ENCODE measurements at regions not wholly inside any gene's neighbourhood (a gene's known extent, or its start where the extent isn't known, plus 50 kb on each side); places are given as distances from the start of the nearest gene placed in this dataset.

- no peak for DNase-seq
- Histone ChIP-seq H3K36me3 (no peaks in the 10 kb centered on the region), H3K27ac (no peak overlapping the region), H3K4me3 (no peak overlapping the region), H3K4me1 (no peaks in the 10 kb centered on the region), H3K27me3 (no peaks in the 10 kb centered on the region), H3K9me3 (no peaks in the 10 kb centered on the region)
- no peak for TF ChIP-seq POLR2AphosphoS5 (IDR thresholded peaks at IDR 0.05)
- no peak for TF ChIP-seq CTCF (IDR thresholded peaks at IDR 0.05)
- TF ChIP-seq EP300 (IDR thresholded peaks at IDR 0.05; ENCODE audit: low read depth), result no peak
- no peak for TF ChIP-seq POLR2A (IDR thresholded peaks at IDR 0.05)
- intact Hi-C loops (cut with DNase I; ENCODE audit: low total_unique reads), result no loop called here
- in situ Hi-C loops (cut with MboI; ENCODE audit: low pct_ligation_motif_present in 1 of 4, low pct_unique_long_range_greater_than_20kb in 1 of 4, low sequenced_read_pairs in 3 of 4), result no loop called here
- 71 to 84% methylated on average over 2 of the region's 2 CpGs for WGBS, 2 donors (ENCODE audit: low coverage in 1 of 2)
These were observed 1253.1 kb upstream of the MIR17HG start for GRCh38 chr13:90094357-90094756.

GRCh38 chr13:90098577-90098976, 1248.9 kb upstream of the MIR17HG start:
- in situ Hi-C loops (cut with MboI; ENCODE audit: low pct_ligation_motif_present in 1 of 4, low pct_unique_long_range_greater_than_20kb in 1 of 4, low sequenced_read_pairs in 3 of 4) (no loop called here), intact Hi-C loops (cut with DNase I; ENCODE audit: low total_unique reads) (no loop called here)
- Histone ChIP-seq H3K4me3 (no peak overlapping the region), H3K4me1 (no peaks in the 10 kb centered on the region), H3K36me3 (no peaks in the 10 kb centered on the region), H3K27ac (no peak overlapping the region), H3K27me3 (no peaks in the 10 kb centered on the region), H3K9me3 (no peaks in the 10 kb centered on the region)
- TF ChIP-seq EP300 (IDR thresholded peaks at IDR 0.05; ENCODE audit: low read depth) (no peak), POLR2AphosphoS5 (IDR thresholded peaks at IDR 0.05) (no peak), CTCF (IDR thresholded peaks at IDR 0.05) (no peak), POLR2A (IDR thresholded peaks at IDR 0.05) (no peak)
- no peak for DNase-seq
- 80 to 83% methylated on average over 4 of the region's 4 CpGs for WGBS, 2 donors (ENCODE audit: low coverage in 1 of 2)

- Histone ChIP-seq H3K27me3 (no peaks in the 10 kb centered on the region), H3K4me1 (no peaks in the 10 kb centered on the region), H3K9me3 (no peaks in the 10 kb centered on the region), H3K4me3 (no peak overlapping the region), H3K36me3 (no peaks in the 10 kb centered on the region), H3K27ac (no peak overlapping the region)
- in situ Hi-C loops (cut with MboI; ENCODE audit: low pct_ligation_motif_present in 1 of 4, low pct_unique_long_range_greater_than_20kb in 1 of 4, low sequenced_read_pairs in 3 of 4) (no loop called here), intact Hi-C loops (cut with DNase I; ENCODE audit: low total_unique reads) (no loop called here)
- DNase-seq, result no peak
- no peak for TF ChIP-seq POLR2AphosphoS5 (IDR thresholded peaks at IDR 0.05)
- no peak for TF ChIP-seq CTCF (IDR thresholded peaks at IDR 0.05)
- TF ChIP-seq POLR2A (IDR thresholded peaks at IDR 0.05), result no peak
- no peak for TF ChIP-seq EP300 (IDR thresholded peaks at IDR 0.05; ENCODE audit: low read depth)
- WGBS, 2 donors (ENCODE audit: low coverage in 1 of 2), result 84 to 90% methylated on average over 3 to 4 of the region's 4 CpGs
These were observed 1247.6 kb upstream of the MIR17HG start for GRCh38 chr13:90099847-90100246.

GRCh38 chr13:90103099-90103784, 1244.2 kb upstream of the MIR17HG start:
- in situ Hi-C loops (cut with MboI; ENCODE audit: low pct_ligation_motif_present in 1 of 4, low pct_unique_long_range_greater_than_20kb in 1 of 4, low sequenced_read_pairs in 3 of 4) (no loop called here), intact Hi-C loops (cut with DNase I; ENCODE audit: low total_unique reads) (no loop called here)
- TF ChIP-seq POLR2AphosphoS5 (IDR thresholded peaks at IDR 0.05), result no peak
- TF ChIP-seq CTCF (IDR thresholded peaks at IDR 0.05), result no peak
- TF ChIP-seq EP300 (IDR thresholded peaks at IDR 0.05; ENCODE audit: low read depth), result no peak
- TF ChIP-seq POLR2A (IDR thresholded peaks at IDR 0.05), result no peak
- 66 to 79% methylated on average over 2 to 4 of the region's 4 CpGs for WGBS, 2 donors (ENCODE audit: low coverage in 1 of 2)
- Histone ChIP-seq H3K27me3 (no peaks in the 10 kb centered on the region), H3K27ac (no peak overlapping the region), H3K4me3 (no peak overlapping the region), H3K9me3 (no peaks in the 10 kb centered on the region), H3K36me3 (no peaks in the 10 kb centered on the region), H3K4me1 (peaks cover 0 to 9% (median 0%) of the 10 kb centered on the region in 4 donors)
- DNase-seq, result no peak
